ENCODE measurements at regions not wholly inside any gene's neighbourhood (a gene's known extent, or its start where the extent isn't known, plus 50 kb on each side); places are given as distances from the start of the nearest gene placed in this dataset.

DNA sequence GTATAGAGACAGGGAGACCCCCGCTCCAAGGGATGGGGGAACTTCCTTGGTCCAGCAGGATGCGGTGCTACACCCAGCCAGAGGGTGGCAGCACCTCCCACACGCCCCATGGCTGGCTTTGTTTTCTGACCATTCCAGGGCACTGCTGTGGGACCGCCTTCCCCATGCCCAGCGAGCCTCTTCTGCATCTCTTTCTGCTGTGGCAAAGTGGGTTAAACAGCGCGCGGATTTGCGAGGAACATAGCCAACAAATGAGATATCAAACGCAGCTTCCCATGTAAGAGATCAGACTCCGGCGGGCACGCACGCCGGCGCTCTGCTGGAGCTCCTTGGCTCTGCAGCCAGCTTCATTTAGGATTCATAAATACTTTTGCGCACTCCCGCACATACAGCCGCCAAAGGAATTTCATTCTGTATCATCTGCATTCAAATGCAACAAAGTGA is 485.8 kb upstream of the CADM1 start:
- H3K4me3 ChIP-seq (ENCODE audit: low read depth, low read length): no peak overlapping the region

DNA sequence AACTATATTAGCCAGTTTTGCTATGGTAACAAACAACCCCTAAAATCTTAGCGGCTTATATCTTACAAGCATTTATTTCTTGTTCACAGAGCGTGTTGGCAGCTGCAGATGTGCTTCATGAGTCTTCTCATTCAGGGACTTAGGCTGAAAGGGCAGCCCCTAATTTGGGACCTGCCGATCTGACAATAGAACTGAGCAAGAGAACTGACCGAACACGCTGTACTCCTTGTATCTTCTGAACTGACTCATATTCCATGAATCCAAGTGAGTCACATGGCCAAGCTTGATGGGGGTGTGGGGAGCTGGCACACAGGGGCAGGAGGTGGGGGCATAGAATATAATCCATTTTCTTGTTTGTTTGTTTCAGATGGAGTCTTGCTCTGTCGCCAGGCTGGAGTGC is 481.7 kb upstream of the CADM1 start:
- TF ChIP-seq, protein P1, sequence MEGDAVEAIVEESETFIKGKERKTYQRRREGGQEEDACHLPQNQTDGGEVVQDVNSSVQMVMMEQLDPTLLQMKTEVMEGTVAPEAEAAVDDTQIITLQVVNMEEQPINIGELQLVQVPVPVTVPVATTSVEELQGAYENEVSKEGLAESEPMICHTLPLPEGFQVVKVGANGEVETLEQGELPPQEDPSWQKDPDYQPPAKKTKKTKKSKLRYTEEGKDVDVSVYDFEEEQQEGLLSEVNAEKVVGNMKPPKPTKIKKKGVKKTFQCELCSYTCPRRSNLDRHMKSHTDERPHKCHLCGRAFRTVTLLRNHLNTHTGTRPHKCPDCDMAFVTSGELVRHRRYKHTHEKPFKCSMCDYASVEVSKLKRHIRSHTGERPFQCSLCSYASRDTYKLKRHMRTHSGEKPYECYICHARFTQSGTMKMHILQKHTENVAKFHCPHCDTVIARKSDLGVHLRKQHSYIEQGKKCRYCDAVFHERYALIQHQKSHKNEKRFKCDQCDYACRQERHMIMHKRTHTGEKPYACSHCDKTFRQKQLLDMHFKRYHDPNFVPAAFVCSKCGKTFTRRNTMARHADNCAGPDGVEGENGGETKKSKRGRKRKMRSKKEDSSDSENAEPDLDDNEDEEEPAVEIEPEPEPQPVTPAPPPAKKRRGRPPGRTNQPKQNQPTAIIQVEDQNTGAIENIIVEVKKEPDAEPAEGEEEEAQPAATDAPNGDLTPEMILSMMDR (IDR thresholded peaks at IDR 0.05; ENCODE audit: borderline replicate concordance, insufficient read depth, low read depth, low read length): no peak
- no peak overlapping the region for H3K4me3 ChIP-seq (ENCODE audit: low read depth, low read length)

More for the DNA sequence above, 485.8 kb upstream of the CADM1 start:
- TF ChIP-seq, protein P1 (IDR thresholded peaks at IDR 0.05; ENCODE audit: borderline replicate concordance, insufficient read depth, low read depth, low read length): peak; percentile 87

DNA sequence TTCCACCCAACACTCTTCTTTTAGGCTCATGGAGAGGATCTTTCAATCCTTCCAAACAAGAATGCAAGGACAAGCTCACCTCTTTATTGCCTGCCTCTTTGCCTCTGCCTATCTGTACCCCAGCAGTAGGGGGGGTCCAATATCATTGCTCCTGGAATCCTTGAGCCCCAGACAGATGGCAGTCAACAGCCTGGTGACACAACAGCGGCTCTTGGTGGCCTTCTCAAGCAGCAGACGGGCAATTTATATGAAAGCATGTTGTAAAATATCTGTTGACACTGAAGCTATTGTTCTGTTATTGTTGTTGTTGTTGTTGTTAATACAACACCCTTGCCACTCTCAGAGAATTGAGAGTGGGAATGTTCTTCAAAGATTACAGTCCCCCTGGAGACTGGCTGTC is 480.0 kb upstream of the CADM1 start:
- TF ChIP-seq, protein P1 (IDR thresholded peaks at IDR 0.05; ENCODE audit: borderline replicate concordance, insufficient read depth, low read depth, low read length): peak; percentile 16; the same call in 1 of the 2 replicates
- no peak overlapping the region for H3K4me3 ChIP-seq (ENCODE audit: low read depth, low read length)

DNA sequence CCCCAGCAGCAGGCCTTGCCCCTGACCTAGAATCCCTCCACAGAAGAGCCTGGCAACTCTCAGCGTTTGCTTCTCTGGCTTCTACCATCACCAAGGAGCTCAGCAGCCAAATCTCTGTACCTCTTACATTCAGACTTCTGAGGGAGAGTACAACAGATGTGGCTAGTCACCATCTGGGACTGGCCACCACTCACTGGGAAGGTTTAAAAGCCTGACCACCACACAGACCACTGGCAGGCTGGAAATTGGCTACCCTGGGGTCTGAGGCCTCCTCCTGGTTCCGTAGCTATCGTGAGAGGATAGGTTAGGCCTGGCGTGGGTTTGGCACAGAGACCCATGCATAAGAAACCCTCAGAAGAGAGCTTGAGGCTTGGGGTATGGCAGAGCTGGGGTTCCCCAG is 478.5 kb upstream of the CADM1 start:
- TF ChIP-seq, protein P1 (IDR thresholded peaks at IDR 0.05; ENCODE audit: borderline replicate concordance, insufficient read depth, low read depth, low read length): no peak
- H3K4me3 ChIP-seq (ENCODE audit: low read depth, low read length): no peak overlapping the region

DNA sequence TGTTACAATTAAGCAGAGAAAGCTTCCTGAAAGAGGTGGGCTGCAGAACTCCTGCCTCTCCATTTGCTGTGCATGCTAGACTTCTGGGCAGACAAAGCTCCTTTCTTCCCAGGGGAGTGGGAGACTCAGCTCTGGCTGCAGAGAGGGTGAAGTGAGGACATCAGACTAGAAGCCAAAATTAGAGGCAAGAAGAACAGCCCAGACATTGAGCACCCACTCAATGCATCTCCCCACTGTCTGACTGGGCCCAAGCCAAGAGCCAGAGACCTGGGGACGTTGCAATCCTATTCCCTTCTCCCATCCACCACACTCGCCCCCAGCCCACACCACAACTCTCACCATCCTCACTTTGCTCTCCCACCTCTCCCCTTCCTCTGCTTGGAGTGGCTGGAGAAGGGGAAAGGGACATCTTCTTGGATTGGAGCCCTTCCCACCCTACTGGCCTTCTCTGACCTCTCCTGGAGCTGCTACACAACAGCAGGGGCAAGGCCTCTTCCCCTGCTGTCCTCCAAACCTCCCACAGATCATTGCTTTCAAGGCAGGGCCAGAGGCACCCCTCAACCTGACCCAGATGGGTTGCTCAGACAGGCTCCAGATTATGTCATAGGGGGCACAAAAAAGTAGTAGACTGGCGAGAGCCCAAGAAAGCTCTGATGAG is 477.7 kb upstream of the CADM1 start:
- TF ChIP-seq, protein P1 (IDR thresholded peaks at IDR 0.05; ENCODE audit: borderline replicate concordance, insufficient read depth, low read depth, low read length): no peak

DNA sequence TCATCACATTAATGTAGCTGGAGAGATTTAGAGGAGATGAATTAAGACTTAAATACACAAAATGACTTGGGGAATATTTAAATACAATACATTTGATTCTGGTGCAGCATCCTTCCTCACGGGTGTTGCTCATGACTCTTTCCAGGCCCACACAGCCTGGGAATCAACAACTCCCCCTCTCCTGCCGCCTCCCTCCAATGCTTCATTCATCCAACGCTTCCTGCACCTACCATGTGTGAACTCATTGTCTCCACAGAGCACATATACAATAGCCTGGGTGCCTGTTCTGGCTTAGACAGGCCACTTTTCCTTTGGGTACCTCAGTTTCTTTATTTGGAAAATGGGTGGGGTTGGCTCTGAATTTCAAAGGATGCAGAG is 476.9 kb upstream of the CADM1 start:
- TF ChIP-seq, protein P1 (IDR thresholded peaks at IDR 0.05; ENCODE audit: borderline replicate concordance, insufficient read depth, low read depth, low read length): no peak

More for the DNA sequence above, 477.7 kb upstream of the CADM1 start:
- no peak overlapping the region for H3K4me3 ChIP-seq (ENCODE audit: low read depth, low read length)

More for the DNA sequence above, 476.9 kb upstream of the CADM1 start:
- no peak overlapping the region for H3K4me3 ChIP-seq (ENCODE audit: low read depth, low read length)

All from GM12875 (cell line).